ENCODE measurements at regions not wholly inside any gene's neighbourhood (a gene's known extent, or its start where the extent isn't known, plus 50 kb on each side); places are given as distances from the start of the nearest gene placed in this dataset.

DNA sequence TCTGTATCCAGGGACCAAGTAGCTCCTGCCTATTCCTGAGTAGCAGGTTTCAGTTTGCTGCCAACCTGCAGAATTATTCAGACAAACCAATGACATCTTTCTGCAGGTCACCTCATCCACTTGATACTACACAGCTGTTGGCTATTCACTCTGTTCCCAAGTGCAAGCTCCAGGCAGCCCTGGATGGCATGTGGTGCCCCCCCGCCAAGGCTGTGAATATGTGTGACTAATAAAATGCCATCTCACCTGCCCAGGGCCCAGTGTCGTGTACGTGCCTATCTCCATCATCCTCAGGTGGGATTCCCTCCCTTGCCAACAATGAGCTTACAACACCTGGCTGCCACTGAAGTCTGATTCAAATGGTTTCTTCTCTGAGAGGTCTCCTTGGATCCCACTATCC is 125.8 kb downstream of the RAB11FIP2 start:
- TF ChIP-seq, protein P1, sequence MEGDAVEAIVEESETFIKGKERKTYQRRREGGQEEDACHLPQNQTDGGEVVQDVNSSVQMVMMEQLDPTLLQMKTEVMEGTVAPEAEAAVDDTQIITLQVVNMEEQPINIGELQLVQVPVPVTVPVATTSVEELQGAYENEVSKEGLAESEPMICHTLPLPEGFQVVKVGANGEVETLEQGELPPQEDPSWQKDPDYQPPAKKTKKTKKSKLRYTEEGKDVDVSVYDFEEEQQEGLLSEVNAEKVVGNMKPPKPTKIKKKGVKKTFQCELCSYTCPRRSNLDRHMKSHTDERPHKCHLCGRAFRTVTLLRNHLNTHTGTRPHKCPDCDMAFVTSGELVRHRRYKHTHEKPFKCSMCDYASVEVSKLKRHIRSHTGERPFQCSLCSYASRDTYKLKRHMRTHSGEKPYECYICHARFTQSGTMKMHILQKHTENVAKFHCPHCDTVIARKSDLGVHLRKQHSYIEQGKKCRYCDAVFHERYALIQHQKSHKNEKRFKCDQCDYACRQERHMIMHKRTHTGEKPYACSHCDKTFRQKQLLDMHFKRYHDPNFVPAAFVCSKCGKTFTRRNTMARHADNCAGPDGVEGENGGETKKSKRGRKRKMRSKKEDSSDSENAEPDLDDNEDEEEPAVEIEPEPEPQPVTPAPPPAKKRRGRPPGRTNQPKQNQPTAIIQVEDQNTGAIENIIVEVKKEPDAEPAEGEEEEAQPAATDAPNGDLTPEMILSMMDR (IDR thresholded peaks at IDR 0.05), result no peak
- TF ChIP-seq POLR2A (IDR thresholded peaks at IDR 0.05), result no peak

Measured in esophagus squamous epithelium (tissue), 4 donors.